SK-N-SH (cell line): ENCODE measurements at regions not wholly inside any gene's neighbourhood (a gene's known extent, or its start where the extent isn't known, plus 50 kb on each side); places are given as distances from the start of the nearest gene placed in this dataset.

Experiments used
- CTCF ChIA-PET: fragments of 300-600, 350-600 bp; formaldehyde crosslinking; extraction: SDS; loops from one replicate; lab custom pipeline; 2021; lab: Yijun Ruan, JAX
- POLR2A ChIA-PET: fragments of 350-600 bp; sonication (Branson Sonifier 250); formaldehyde crosslinking; extraction: SDS; loops from one replicate; lab custom pipeline; 2020; ENCODE audit warnings: antibody characterized with exemption, inconsistent platforms; lab: Yijun Ruan, JAX
- DNase-seq: peaks from one replicate; pipeline ENCODE4 v3.0.0; 2012
- H2AFZ ChIP-seq: fragments of 200-600 bp; sonication (generic); 2 replicates; pipeline ENCODE4 v1.8.1; 2016; ENCODE audit warnings: antibody characterized with exemption, mild to moderate bottlenecking, low read depth
- H3F3A ChIP-seq: fragments of 200-600 bp; sonication (generic); replicated peaks from 2 replicates; pipeline ENCODE3; 2016; ENCODE audit warnings: antibody characterized with exemption, mild to moderate bottlenecking; ENCODE audit not compliant: insufficient read depth
- H3K27ac ChIP-seq, 2 experiments: fragments of 200-500 bp in 1 of 2; fragments of 200-600 bp in 1 of 2; sonication (Bioruptor generic) in 1 of 2; sonication (generic), shearing (Covaris generic) in 1 of 2; 2 replicates each; pipeline versions ENCODE4 v1.5.1 to v1.6.1; 2014 to 2016; ENCODE audit warnings: low read depth in 2 of 2, inconsistent platforms in 1 of 2, low read length in 1 of 2, mild to moderate bottlenecking in 1 of 2, mixed read lengths in 1 of 2
- H3K27me3 ChIP-seq: fragments of 200-600 bp; sonication (generic), shearing (Covaris generic); 2 replicates; pipeline ENCODE4 v1.6.1; 2016; ENCODE audit warnings: mixed run types; ENCODE audit not compliant: insufficient read depth
- H3K36me3 ChIP-seq, 2 experiments: fragments of 200-500 bp in 1 of 2; fragments of 200-600 bp in 1 of 2; sonication (Bioruptor generic) in 1 of 2; sonication (generic) in 1 of 2; replicated peaks in 1 of 2; 2 replicates each; pipeline versions ENCODE3 to v1.5.1; 2014 to 2016; ENCODE audit warnings: low read length in 1 of 2, mild to moderate bottlenecking in 1 of 2; ENCODE audit not compliant: insufficient read depth in 2 of 2, control insufficient read depth in 1 of 2
- H3K4me1 ChIP-seq, 2 experiments: fragments of 200-500 bp in 1 of 2; fragments of 200-600 bp in 1 of 2; sonication (Bioruptor generic) in 1 of 2; sonication (generic), shearing (Covaris generic) in 1 of 2; 2 replicates each; pipeline versions ENCODE4 v1.5.1 to v1.6.1; 2014 to 2016; ENCODE audit warnings: low read depth in 1 of 2, low read length in 1 of 2, mixed run types in 1 of 2; ENCODE audit not compliant: insufficient read depth in 2 of 2, control insufficient read depth in 1 of 2
- H3K4me2 ChIP-seq: fragments of 200-600 bp; sonication (generic), shearing (Covaris generic); 2 replicates; pipeline ENCODE4 v1.6.1; 2017; ENCODE audit warnings: mixed run types
- H3K4me3 ChIP-seq, 2 experiments: fragments of 200-500 bp in 1 of 2; fragments of 200-600 bp in 1 of 2; sonication (Bioruptor generic) in 1 of 2; sonication (generic), shearing (Covaris generic) in 1 of 2; 2 replicates each; pipeline versions ENCODE4 v1.5.1 to v1.8.1; 2014 to 2016; ENCODE audit warnings: low read depth in 2 of 2, inconsistent platforms in 1 of 2, low read length in 1 of 2, mild to moderate bottlenecking in 1 of 2, mixed read lengths in 1 of 2, moderate library complexity in 1 of 2
- H3K79me2 ChIP-seq: fragments of 200-600 bp; sonication (generic); 2 replicates; pipeline ENCODE4 v1.8.1; 2017; ENCODE audit warnings: mild to moderate bottlenecking; ENCODE audit not compliant: insufficient read depth
- H3K9ac ChIP-seq: fragments of 200-600 bp; sonication (generic); 2 replicates; pipeline ENCODE4 v1.6.1; 2017; ENCODE audit warnings: mixed run types
- H3K9me2 ChIP-seq: fragments of 200-600 bp; sonication (generic); 2 replicates; pipeline ENCODE4 v1.6.1; 2017; ENCODE audit warnings: mixed run types
- H3K9me3 ChIP-seq: fragments of 200-600 bp; sonication (generic); 2 replicates; pipeline ENCODE4 v1.6.1; 2017; ENCODE audit warnings: mixed run types, mild to moderate bottlenecking, moderate library complexity
- H4K20me1 ChIP-seq: fragments of 200-600 bp; sonication (generic); 2 replicates; pipeline ENCODE4 v1.6.1; 2017; ENCODE audit warnings: mild to moderate bottlenecking, mixed run types; ENCODE audit not compliant: insufficient read depth
- FOSL2 ChIP-seq: IDR thresholded peaks from 2 replicates; pipeline ENCODE4 v1.4.0; 2012; ENCODE audit warnings: low read depth, mild to moderate bottlenecking, moderate library complexity, borderline replicate concordance
- FOXJ3 ChIP-seq: sonication (generic); formaldehyde crosslinking; IDR thresholded peaks from 2 replicates; pipeline ENCODE4 v1.5.1; 2020; ENCODE audit warnings: mild to moderate bottlenecking, missing genetic modification reagents
- FOXM1 ChIP-seq: IDR thresholded peaks from 2 replicates; pipeline ENCODE4 v1.4.0; 2012; ENCODE audit warnings: low read depth, mild to moderate bottlenecking
- GABPA ChIP-seq: IDR thresholded peaks from 2 replicates; pipeline ENCODE4 v1.4.0; 2012; ENCODE audit warnings: low read depth, mild to moderate bottlenecking
- GATA2 ChIP-seq: sonication (generic); formaldehyde crosslinking; IDR thresholded peaks from 2 replicates; pipeline ENCODE4 v1.5.0; 2020; ENCODE audit warnings: mild to moderate bottlenecking, missing genetic modification reagents
- JUND ChIP-seq: IDR thresholded peaks from 2 replicates; pipeline ENCODE4 v1.4.0; 2012
- MEF2A ChIP-seq: IDR thresholded peaks from 2 replicates; pipeline ENCODE4 v1.4.0; 2012; ENCODE audit warnings: low read depth, borderline replicate concordance
- MXI1 ChIP-seq: IDR thresholded peaks from 2 replicates; pipeline ENCODE4 v1.6.1; 2012; ENCODE audit warnings: mild to moderate bottlenecking, low read depth, low read length, improper control_type of control experiment
- NFIC ChIP-seq: IDR thresholded peaks from 2 replicates; pipeline ENCODE4 v1.4.0; 2012; ENCODE audit warnings: borderline replicate concordance
- NRF1 ChIP-seq: IDR thresholded peaks from 2 replicates; pipeline ENCODE4 v1.6.1; 2012; ENCODE audit warnings: low read depth, mild to moderate bottlenecking, low read length
- PBX3 ChIP-seq: IDR thresholded peaks from 2 replicates; pipeline ENCODE4; 2012
- POLR2AphosphoS5 ChIP-seq: IDR thresholded peaks from 2 replicates; pipeline ENCODE4 v1.6.1; 2012; ENCODE audit warnings: low read depth, low read length
- RAD21 ChIP-seq: IDR thresholded peaks from 2 replicates; pipeline ENCODE4 v1.6.1; 2012; ENCODE audit warnings: mild to moderate bottlenecking, low read length
- RCOR1 ChIP-seq: fragments of 150-350 bp; IDR thresholded peaks from 2 replicates; pipeline ENCODE4 v1.6.1; 2017; ENCODE audit warnings: antibody characterized with exemption, low read length
- REST ChIP-seq: IDR thresholded peaks from 2 replicates; pipeline ENCODE4 v1.6.1; 2012; ENCODE audit warnings: mild to moderate bottlenecking, low read depth, low read length, moderate library complexity
- RFX5 ChIP-seq: IDR thresholded peaks from 2 replicates; pipeline ENCODE4 v1.6.1; 2012; ENCODE audit warnings: mild to moderate bottlenecking, improper control_type of control experiment, low read length
- SMC3 ChIP-seq: IDR thresholded peaks from 2 replicates; pipeline ENCODE4 v1.6.1; 2012; ENCODE audit warnings: low read depth, low read length, improper control_type of control experiment
- TAF1 ChIP-seq: IDR thresholded peaks from 2 replicates; pipeline ENCODE4 v1.6.1; 2012; ENCODE audit warnings: low read depth, mild to moderate bottlenecking, low read length, moderate library complexity, borderline replicate concordance
- TEAD4 ChIP-seq: IDR thresholded peaks from 2 replicates; pipeline ENCODE4 v1.4.0; 2012; ENCODE audit warnings: mild to moderate bottlenecking, borderline replicate concordance; ENCODE audit not compliant: insufficient read depth
- WGBS: methylation state at CpG from one replicate; pipeline ENCODE4 v1.1.6; 2017; ENCODE audit warnings: low lambda C conversion rate; 5-methylcytosine and 5-hydroxymethylcytosine counted together
- TF ChIP-seq, protein P1 (sequence below): fragments of 200-600 bp; sonication (generic); IDR thresholded peaks from 2 replicates; pipeline ENCODE4 v1.6.1; 2017; ENCODE audit warnings: antibody characterized with exemption, mild to moderate bottlenecking, moderate library complexity
- TF ChIP-seq, protein P2 (sequence below): IDR thresholded peaks from 2 replicates; pipeline ENCODE4 v1.4.0; 2012; ENCODE audit warnings: low read depth, borderline replicate concordance

- POLR2A ChIA-PET = no interaction called here
- no peak overlapping the region for H3K9ac ChIP-seq
- H3K9me2 ChIP-seq = no peaks in the 10 kb centered on the region
- H4K20me1 ChIP-seq = no peaks in the 10 kb centered on the region
- no peaks in the 10 kb centered on the region for H3K36me3 ChIP-seq
- no peak overlapping the region for H2AFZ ChIP-seq
- H3K27me3 ChIP-seq = no peaks in the 10 kb centered on the region
- no peaks in the 10 kb centered on the region for H3F3A ChIP-seq
- no peak overlapping the region for H3K27ac ChIP-seq
- H3K4me3 ChIP-seq = no peak overlapping the region
- H3K79me2 ChIP-seq = no peaks in the 10 kb centered on the region
- CTCF ChIA-PET = interaction anchor here (1.1 to 2.9 kb wide), 2 partner anchors 30 to 63 kb away, joined by 3 to 11 read pairs; no protein-coding TSS in a partner anchor
- no peak for DNase-seq
- TF ChIP-seq RFX5 (no peak), MEF2A (no peak), MXI1 (no peak), JUND (no peak), RAD21 (no peak), GATA2 (CRISPR knock-in tag) (no peak)
- no peak overlapping the region for H3K4me2 ChIP-seq
- WGBS = 32% methylated on average over 2 of the region's 2 CpGs
- H3K4me1 ChIP-seq = no peaks in the 10 kb centered on the region; a peak in 3 of 4 replicates
- no peaks in the 10 kb centered on the region for H3K9me3 ChIP-seq
Measured at GRCh38 chr18:70554854-70555445, 266.1 kb downstream of the SOCS6 start.

DNA sequence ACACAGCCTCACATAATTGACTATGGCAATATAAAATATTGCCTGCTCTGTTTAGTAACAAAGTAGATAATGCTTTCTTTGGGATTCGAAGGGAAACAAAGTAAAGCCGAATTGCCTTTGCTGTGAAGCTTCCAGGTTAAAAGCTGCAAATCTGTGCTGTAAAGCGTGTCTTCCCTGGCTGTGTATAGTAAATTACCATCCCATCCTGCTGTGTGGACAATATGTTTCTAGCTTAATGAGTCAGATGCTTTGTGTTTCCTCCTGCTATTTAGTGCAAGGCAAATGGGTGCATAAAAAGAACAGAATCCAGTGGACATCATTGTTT is 265.1 kb downstream of the SOCS6 start:
- ChIA-PET POLR2A (no interaction called here), CTCF (interaction anchor here (1.1 to 2.9 kb wide), 2 partner anchors 12 to 62 kb away, joined by 3 to 11 read pairs; no protein-coding TSS in a partner anchor)
- TF ChIP-seq TEAD4 (no peak), RCOR1 (no peak), FOSL2 (no peak), NRF1 (no peak), POLR2AphosphoS5 (no peak), GABPA (no peak), PBX3 (no peak), MEF2A (no peak), FOXJ3 (CRISPR knock-in tag) (no peak), FOXM1 (no peak), RFX5 (no peak), SMC3 (no peak), RAD21 (no peak), NFIC (no peak), TAF1 (no peak), REST (no peak)
- TF ChIP-seq, protein P1, sequence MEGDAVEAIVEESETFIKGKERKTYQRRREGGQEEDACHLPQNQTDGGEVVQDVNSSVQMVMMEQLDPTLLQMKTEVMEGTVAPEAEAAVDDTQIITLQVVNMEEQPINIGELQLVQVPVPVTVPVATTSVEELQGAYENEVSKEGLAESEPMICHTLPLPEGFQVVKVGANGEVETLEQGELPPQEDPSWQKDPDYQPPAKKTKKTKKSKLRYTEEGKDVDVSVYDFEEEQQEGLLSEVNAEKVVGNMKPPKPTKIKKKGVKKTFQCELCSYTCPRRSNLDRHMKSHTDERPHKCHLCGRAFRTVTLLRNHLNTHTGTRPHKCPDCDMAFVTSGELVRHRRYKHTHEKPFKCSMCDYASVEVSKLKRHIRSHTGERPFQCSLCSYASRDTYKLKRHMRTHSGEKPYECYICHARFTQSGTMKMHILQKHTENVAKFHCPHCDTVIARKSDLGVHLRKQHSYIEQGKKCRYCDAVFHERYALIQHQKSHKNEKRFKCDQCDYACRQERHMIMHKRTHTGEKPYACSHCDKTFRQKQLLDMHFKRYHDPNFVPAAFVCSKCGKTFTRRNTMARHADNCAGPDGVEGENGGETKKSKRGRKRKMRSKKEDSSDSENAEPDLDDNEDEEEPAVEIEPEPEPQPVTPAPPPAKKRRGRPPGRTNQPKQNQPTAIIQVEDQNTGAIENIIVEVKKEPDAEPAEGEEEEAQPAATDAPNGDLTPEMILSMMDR = no peak
- TF ChIP-seq, protein P2, sequence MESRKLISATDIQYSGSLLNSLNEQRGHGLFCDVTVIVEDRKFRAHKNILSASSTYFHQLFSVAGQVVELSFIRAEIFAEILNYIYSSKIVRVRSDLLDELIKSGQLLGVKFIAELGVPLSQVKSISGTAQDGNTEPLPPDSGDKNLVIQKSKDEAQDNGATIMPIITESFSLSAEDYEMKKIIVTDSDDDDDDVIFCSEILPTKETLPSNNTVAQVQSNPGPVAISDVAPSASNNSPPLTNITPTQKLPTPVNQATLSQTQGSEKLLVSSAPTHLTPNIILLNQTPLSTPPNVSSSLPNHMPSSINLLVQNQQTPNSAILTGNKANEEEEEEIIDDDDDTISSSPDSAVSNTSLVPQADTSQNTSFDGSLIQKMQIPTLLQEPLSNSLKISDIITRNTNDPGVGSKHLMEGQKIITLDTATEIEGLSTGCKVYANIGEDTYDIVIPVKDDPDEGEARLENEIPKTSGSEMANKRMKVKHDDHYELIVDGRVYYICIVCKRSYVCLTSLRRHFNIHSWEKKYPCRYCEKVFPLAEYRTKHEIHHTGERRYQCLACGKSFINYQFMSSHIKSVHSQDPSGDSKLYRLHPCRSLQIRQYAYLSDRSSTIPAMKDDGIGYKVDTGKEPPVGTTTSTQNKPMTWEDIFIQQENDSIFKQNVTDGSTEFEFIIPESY = no peak

More for the DNA sequence above, 265.1 kb downstream of the SOCS6 start:
- Histone ChIP-seq H3K27ac (peak overlapping the region in 1 of 2 experiments; percentile 85; a peak in 2 of 4 replicates), H3K79me2 (no peaks in the 10 kb centered on the region), H3K9ac (no peak overlapping the region), H3K4me3 (no peak overlapping the region), H3K9me3 (no peaks in the 10 kb centered on the region), H4K20me1 (no peaks in the 10 kb centered on the region), H3K9me2 (no peaks in the 10 kb centered on the region), H3F3A (no peaks in the 10 kb centered on the region), H3K4me1 (no peaks in the 10 kb centered on the region; a peak in 3 of 4 replicates), H3K36me3 (no peaks in the 10 kb centered on the region), H3K27me3 (no peaks in the 10 kb centered on the region), H3K4me2 (no peak overlapping the region), H2AFZ (no peak overlapping the region)
- DNase-seq = peak; percentile 34
- 7% methylated on average over 3 of the region's 3 CpGs for WGBS
